Activated CD4-positive, CD25-positive, alpha-beta regulatory T cell treated with anti-CD3 and anti-CD28 coated beads, Interleukin-2, amount 50 U/mL, for 24 hours (primary cell): ENCODE measurements at regions not wholly inside any gene's neighbourhood (a gene's known extent, or its start where the extent isn't known, plus 50 kb on each side); places are given as distances from the start of the nearest gene placed in this dataset.

Experiments used
- ATAC-seq, 2 donors: fragments of 150-1000 bp; cut with Tn5 transposase; one replicate each; pipeline ENCODE4 v1.10.0; 2021; ENCODE audit warnings: mild to moderate bottlenecking in 1 of 2, moderate library complexity in 1 of 2

DNA sequence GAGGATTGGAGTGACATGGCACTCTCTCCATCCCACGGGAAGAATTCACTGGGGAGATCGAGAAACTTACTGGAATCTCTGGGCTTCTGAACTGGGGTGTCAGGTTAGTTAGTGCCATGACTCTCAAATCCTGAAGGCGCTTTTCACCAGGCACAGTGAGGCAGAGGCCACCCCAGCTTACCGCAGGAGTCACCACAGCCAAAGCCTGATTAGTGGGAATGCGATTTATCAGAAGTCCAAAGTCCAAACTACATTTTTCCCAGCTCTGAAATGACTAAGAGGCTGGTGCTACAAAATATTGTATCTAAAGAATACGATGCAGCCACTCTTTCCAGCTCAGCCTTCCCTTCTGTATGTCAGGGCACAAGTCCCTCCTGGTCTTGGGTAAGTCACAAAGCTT lies 334.8 kb upstream of the SHH start:
- no peak for ATAC-seq

DNA sequence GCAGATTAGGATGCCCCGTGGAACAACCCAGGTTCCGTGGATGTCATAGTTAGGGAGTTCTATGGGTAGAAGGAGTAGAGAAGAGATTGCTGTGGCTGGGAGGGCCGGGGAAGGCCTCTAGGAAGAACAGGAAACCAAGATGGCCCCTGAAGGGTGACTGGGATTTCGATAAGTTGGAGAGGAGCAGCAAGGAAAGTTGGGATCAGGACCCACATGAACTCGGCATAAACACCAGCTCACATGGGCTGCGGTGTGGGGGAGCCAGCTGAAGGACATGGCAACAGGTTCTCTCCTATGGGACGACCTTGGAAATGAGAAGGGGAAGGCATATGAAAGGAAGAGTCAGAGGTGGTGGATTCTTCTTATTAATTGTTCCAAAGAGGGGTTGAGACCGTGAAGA lies 333.7 kb upstream of the SHH start:
- ATAC-seq, result no peak

DNA sequence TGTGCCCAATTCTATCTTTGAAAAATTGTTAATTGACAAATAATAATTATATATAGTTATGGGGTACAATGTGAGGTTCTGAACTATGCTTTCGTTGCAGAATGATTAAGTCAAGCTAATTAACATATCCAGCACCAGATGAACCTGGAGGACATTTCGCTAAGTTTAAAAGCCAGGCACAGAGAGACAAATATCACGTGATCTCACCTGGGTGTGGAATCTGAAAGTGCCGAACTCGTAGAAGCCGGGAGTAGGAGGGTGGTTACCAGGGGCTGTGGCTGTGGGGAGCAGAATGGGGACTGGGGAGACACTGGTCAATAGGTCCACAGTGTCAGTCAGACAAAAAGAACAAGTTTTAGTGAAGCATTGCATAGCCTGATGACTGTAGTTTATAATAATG lies 332.9 kb upstream of the SHH start:
- ATAC-seq, result no peak

DNA sequence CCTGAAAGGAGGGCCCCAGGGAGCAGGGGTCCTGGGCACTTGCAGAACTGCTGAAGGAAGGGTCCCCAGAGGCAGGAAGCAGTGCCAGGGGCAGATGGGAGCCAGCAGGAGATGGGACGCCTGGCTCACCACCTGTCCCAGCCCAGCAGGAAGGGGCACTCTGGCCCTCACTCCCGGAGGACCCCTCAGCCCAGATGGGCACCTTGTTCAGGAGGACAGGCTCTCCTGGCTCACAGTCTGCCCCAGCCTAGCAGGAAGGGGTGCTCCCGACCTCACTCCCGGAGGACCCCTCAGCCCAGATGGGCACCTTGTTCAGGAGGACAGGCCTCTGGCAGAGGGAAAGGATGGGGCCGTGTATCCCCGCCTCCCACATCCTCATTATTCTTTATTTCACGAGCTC lies 331.4 kb upstream of the SHH start:
- no peak for ATAC-seq

DNA sequence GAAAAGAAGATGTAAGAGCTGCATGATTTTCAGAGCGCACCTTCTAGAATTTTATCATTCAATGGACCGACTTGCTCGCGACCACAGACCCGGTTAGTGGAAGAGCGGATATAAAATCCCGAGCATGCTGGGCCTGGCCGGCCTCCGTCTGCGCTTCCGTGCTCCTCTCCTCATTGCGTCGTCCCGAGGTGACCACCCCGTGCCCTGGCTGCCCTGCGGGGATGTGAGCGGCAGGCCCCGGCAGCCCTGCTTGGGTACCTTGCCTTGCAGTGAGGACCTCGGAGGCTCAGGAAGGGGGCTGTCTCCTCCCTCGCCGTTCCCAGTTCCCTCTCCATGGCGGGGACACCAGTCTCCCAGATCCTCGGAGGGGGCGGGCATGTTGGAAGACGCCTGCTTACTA lies 330.9 kb upstream of the SHH start:
- ATAC-seq, result no peak

DNA sequence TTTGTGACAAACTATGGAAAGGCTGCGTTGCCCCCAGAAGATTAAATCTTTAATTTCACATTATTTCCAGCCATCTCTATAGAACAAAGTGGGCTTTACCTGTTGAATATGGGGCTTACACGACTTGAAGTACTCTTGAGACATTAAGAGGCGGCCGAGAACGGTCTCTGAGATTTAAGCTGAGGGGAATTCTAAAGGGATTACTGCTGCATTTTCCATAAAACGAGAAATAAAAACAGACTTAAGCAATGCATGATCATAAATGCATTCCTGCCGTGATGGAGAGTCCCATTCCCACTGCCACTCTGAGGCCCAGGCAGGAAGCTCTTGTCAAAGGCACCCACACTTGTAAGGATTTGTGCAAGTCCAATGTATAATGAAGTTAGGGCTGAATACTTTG lies 329.7 kb upstream of the SHH start:
- no peak for ATAC-seq

DNA sequence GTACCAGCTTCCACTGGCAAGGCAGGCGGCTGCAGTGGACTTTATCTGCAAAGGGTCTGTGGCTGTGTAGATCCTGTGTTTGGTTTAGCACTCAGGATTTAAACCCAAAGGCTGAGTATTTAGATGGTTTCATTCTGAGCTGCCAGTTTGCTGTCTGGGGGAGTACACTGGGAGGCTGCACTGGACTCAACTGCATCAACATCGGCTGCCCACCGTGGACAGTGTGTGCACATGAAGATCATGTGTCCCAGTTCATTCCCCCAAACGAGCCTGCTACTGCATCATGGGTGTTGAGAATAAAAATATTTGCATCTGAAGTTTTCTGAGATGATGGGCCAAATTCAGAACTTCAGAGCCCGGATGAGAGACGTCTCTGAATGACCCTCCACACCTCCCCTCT lies 328.6 kb upstream of the SHH start:
- no peak for ATAC-seq

DNA sequence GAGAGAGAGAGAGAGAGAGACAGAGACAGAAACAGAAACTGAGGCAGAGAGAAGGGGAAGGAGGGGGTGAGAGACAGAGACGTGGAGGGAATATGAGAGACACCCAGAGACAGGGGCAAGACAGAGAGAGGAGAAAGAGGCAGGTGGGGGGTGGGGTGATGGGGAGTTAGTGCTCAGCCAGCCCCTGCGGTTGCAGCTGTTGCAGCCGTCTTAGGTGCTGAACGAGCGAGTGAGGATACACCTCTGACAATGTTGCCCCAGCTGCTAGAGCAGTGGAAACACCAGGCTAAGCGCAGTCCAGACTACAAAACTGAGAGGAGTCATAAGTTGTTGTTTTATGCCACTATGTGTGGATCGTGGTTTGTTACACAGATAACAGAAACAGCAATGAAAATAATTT lies 328.2 kb upstream of the SHH start:
- ATAC-seq, result no peak

DNA sequence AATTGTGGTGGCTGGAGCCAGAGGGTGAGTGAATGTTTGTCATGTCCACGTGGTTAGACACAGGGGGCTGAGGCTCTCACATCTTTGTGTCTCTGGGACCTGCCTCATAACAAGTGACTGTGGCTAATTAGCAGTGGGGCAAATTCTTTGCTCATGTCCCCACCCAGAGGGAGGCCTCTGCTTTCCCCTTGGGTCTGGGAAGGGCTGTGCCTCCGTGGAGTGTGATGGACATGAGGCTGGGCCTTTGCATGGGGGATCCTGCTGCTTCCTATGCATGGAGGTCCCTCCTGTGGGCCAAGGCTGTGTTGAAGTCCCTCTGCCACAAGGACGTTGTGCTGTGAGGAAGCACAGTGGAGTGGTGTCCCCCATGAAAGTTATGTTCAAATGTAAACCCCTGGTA lies 327.4 kb upstream of the SHH start:
- no peak for ATAC-seq

DNA sequence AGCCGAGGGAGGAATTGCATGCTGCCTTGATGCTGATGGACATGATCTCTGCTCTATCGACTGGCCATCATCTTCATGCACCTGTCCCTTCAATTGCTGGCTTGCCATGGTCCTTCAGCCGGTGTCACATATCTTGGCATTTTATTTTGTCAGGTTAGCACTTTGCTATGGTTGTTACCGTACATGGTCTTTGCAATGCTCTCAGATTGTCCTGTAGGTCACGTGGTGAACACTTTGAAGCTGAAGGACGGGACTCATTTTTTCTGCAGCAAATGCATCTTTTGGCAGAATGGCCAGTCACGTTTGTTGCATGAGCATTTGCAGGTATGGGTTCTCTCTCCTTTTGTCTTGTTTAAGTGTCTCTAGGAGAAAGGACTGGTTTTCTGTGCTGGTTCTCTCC lies 326.8 kb upstream of the SHH start:
- no peak for ATAC-seq

DNA sequence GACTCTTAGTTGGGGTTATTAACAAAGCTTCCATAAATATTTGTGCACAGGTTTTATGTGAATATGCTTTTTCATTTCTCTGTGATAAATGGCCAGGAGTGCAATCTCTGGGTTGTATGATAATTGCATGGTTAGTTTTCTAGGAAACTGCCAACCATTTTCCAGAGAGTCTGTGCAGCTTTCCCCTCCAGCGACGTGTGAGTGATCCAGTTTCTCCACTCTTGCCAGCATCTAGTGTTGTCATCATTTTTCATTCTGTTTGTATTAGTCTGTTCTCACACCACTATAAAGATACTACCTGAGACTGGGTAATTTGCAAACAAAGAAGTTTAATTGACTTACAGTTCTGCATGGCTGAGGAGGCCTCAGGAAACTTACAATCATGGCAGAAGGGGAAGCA lies 319.6 kb upstream of the SHH start:
- no peak for ATAC-seq

DNA sequence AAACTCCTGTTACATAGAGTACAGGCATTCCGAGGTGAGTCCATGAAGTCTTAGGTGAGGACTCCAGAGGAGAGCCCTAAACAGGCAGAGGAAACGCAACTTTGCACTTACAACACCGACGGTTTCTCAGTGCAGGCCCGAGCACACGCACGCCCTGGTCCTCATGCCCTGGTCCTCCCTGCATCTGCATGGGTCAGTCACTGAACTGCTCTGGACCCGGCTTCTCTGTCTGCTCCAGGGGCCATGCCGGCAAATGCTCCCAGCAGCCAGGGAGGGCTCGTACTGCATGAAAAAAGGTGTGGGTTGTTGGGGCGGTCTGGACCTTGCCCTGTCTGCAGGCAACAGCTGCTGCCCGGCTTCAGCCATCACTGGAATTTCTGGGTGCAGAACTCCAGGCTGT lies 317.3 kb upstream of the SHH start:
- ATAC-seq, result no peak

DNA sequence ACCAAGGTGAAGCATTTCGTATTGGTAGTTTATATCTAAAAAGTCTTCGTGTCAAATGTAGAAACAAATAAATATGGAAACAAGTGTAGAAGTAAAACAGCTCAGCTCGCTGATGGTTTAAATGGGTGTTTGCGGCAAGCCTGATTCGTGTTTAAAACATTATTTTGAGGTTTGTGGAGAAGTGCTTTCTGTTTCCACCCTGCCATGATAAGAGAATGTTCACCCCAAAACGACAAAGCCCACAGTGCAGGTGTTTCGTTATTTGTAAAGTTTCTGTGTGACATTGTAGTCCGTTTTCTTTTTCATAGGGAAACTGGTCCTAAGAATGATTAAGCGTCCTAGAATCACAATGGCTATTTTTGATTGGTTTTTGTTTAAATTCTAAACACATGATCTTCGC lies 316.2 kb upstream of the SHH start:
- no peak for ATAC-seq

DNA sequence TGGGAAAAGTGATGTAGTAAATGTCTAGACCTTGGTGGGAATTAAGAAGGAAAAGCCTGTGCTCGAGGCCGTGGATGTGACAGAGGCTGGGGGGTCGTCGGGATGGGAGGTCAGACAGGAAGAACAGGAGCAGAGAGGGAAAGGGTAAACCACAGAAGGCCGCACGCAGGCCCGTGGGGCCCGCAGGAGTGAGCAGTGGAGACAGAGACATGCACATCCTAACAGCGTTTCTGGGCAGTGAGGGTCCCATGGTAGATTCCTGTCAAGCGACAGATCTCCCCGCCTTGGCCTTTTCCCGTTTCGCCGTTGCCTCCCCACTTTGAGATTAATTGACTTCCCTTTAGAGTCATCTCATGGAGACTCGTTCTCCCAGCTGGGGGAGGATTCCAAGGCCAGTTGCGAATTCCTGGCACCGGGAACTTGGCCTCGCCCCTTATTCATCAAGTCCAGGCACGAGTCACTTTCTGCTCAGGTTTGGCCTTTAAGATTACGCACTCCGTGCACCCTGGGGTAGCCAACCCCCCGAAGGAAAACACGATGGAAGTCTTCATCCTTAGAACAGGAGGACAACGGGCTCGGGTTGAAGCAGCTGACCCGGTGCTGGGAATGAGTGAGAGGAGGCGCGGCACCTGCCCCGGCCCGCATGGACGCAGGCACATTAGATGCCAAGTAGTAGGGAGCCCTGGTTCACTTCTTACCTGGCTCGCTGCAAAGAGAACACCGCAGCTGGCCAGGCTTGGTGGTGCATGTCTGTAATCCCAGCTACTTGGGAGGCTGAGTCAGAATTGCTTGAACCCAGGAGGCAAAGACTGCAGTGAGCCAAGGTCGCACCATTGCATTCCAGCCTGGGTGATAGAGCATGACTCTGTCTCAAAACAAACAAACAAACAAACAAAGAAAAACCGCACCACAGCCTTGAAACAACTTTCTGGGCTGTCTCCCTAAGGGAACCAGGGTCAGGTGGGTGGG lies 315.2 kb upstream of the SHH start:
- no peak for ATAC-seq

DNA sequence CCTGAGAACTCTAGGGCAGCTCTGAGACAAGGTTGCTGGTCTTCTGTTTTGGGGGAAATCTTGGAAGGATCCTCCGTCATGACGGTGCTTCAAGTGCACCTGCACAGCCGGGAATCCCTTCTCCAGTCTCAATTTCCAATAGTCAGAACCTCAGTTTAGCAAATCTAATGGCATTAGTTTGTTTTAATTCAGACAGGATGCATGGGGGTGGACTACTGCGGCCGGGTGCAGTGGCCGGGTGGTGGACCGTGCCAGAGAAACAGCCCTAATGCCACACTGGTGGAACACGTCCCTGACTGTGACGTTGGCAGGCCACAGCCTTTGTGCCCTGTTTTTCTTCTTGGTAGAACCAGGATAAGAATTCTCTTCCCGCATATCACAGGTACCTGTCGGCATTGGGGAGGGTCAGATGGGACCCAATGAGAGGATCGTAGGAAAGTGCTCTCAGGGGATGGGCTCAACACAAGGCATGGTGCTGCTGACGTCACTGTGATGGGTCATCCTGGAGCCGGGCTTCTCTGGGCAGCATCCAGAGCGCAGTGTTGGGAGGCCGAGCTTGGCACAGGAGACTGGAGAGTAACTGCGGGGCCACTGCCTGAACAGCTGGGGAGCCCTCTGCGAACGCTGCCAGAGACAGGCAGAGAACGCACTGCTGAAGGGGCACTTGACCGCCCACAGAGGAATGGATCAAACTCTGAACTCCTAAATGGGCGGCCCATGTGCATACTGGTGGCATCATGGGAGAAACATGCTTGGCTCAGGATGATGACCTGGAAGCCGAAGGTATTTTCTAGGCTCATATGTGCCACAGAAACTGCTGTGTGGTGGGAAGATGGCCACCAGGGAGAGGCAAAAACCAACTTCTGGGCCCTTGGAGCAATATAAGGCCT lies 313.8 kb upstream of the SHH start:
- no peak for ATAC-seq

DNA sequence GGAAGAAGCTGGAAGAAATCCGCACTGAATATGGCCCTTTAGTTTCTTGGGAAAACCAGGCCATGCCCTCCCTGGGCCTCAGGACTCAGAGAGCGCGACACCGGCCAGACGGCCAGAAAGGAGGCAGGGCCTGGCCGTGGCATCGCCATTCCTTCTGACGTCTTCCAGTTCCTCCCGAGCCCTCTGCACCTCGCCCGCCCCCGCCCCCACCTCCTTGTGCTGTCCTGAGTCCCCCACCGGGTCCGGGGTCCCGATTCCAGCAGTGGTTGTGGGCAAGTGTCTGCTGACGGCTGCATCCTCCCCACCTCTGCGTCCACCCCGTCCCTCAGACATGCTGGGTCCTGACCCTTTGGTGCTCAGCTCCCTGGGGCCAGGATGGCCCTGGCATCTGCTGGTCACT lies 312.1 kb upstream of the SHH start:
- no peak for ATAC-seq

DNA sequence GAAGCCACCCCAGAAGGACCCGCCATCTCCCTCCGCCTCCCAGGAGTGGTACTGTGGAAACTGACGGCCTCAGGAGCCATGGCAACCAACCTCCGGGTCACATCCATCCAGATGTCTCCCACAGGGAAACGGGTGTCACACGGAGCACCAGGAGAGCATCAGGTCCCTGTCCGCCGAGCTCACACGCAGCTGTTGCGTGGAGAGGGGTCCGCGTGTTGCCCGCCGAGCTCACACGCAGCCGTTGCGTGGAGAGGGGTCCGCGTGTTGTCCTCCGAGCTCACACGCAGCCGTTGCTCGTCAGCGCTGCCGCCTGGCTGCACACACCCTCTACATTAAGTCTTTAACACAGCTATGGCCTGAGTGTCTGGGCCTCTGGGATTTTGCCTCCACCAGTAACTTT lies 311.1 kb upstream of the SHH start:
- ATAC-seq, result no peak

DNA sequence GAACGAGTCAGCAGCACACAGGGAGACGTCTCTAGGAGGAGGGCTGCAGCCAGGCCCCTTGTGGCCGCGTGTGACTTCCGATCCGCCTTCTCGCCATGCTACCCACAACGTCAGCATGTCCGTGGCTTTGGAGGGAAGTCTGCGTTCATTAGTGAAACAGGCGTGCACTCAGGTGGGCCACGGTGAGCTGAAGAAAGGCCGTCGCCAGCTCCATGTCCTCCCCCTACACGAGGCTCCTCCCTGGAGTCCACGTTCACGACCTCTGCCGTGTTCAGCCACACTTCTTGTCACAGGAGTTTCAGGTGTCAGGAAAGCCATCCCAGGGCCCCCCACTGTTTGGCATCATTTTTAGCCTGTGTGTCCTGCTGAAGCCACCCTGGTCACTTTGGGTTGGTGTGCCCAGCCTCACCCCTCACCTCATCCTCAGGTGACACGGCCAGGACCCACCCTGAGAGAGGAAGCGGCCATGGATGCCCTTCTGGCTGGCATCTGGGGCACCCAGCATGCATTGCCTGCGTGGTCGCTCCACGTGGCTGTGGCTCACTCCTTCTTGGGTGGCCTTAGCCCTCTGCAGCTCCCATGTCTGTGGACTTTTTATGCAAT lies 310.6 kb upstream of the SHH start:
- no peak for ATAC-seq

DNA sequence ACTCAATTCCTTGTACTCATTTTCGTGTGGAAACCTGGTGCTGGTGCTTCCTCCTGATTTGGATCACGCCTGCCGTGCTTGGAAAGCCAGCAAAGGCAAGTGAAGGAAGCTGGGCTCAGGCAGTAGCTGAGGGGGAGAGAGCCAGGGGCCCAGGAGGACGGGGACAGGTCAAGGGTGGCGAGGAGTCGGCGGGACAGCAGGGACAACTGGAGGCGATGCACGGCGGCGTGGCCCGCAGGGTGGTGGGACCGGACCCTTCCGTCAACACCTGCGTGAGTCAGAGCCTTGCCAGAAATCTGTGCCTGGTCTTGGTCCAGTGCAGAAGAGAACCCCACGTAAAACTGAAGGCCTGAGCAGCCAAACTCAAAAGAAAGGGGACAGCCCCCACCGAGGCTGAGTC lies 309.7 kb upstream of the SHH start:
- ATAC-seq, result no peak

DNA sequence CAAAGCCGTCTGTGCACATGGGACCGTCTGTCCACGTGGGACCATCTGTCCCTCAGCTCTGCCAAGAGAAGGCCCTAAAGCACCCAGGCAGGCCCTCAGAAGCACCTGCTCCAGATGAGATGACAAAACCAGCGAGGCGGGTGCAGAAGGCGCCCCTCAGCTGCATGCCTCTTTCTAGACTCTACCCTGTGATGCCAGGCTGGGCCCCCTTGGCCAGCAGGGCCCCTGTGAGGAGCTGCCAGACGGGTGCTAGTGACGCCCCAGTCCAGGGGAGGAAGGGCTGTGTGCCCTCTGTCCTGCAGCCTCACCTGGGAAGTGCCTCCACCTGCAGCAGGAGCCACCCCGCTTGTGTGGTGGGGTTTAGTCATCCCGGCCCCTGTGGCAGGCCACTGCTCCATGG lies 309.2 kb upstream of the SHH start:
- ATAC-seq, result no peak

DNA sequence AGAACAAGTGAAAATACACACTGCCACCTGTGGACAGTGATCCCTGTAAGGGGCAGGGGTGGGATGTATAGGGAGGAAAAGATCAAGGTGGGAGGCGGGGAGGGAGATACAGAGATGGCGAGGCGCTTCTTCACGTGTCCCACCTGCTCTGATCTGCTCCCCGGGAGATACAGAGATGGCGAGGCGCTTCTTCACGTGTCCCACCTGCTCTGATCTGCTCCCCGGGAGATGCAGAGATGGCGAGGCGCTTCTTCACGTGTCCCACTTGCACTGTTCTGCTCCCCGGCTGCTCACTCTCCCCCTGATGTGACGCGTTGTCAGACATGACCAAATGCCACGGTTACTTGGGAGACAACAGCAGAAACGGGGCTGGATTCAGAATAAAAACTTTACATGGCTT lies 308.3 kb upstream of the SHH start:
- no peak for ATAC-seq

DNA sequence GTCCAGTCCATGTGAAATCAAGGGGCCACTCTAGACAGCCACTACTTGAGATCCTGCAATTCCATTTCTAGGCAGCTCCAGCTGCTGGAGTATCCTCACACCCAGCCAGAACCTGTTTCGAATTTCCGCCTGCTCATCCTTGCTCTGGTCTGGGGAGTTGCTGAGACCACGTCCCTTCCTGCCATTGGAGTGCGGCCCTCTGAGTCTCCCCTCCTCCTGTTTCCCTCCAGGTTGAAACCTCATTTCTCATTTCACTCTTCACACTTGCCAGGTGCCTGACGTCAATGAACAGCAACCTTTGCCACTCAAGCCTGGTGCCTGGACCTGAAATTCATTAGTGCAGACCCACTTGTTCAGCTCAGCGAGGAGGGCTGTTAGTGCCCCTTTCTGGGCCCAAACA lies 307.5 kb upstream of the SHH start:
- no peak for ATAC-seq

DNA sequence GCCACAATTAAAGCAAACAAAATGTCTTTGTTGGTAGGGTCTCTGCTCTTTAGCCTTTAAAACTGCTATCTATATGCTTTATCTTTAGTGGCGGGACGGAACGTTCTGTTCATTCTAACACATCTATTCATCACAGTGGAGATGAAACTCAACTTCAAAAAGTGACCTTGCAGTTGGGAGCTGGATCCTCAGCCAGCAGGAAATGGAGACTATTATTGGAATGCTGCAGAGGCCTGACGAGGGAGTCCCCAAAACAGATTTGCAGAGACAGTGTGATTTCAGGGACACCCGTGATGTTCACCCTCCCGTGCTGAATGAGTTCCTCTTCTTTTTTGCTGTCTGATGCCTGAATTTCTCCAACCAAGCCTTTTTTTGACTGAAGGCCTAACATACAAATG lies 306.0 kb upstream of the SHH start:
- no peak for ATAC-seq
